Activated CD8-positive, alpha-beta memory T cell treated with anti-CD3 and anti-CD28 coated beads for 36 hours (primary cell): ENCODE measurements at regions not wholly inside any gene's neighbourhood (a gene's known extent, or its start where the extent isn't known, plus 50 kb on each side); places are given as distances from the start of the nearest gene placed in this dataset.

Source experiments
- CTCF ChIA-PET: fragments of 350-600 bp; sonication (Branson Sonifier 250); formaldehyde crosslinking; loops from one replicate; lab custom pipeline; 2021; ENCODE audit warnings: antibody characterized with exemption; lab: Charles Lee
- POLR2A ChIA-PET: fragments of 350-600 bp; sonication (Branson Sonifier 250); formaldehyde crosslinking; loops from one replicate; lab custom pipeline; 2021; ENCODE audit warnings: antibody characterized with exemption; lab: Charles Lee

- ChIA-PET CTCF (interaction anchor here (0.7 to 1.6 kb wide), 2 partner anchors 9 to 105 kb away, joined by 3 to 6 read pairs; no protein-coding TSS in a partner anchor), POLR2A (no interaction called here)
These were observed 161.5 kb upstream of the TBX20 start for GRCh38 chr7:35415411-35415822.

- ChIA-PET CTCF (no interaction called here), POLR2A (no interaction called here)
These were observed 157.4 kb upstream of the TBX20 start for GRCh38 chr7:35411331-35411730.

GRCh38 chr7:35405461-35405860 is 151.6 kb upstream of the TBX20 start:
- CTCF ChIA-PET = no interaction called here
- POLR2A ChIA-PET = no interaction called here

GRCh38 chr7:35401217-35401879 is 147.4 kb upstream of the TBX20 start:
- ChIA-PET POLR2A (no interaction called here), CTCF (no interaction called here)

GRCh38 chr7:35399840-35400239 is 145.9 kb upstream of the TBX20 start:
- CTCF ChIA-PET = no interaction called here

GRCh38 chr7:35399216-35399615 is 145.3 kb upstream of the TBX20 start:
- ChIA-PET POLR2A (no interaction called here), CTCF (no interaction called here)

More at GRCh38 chr7:35399840-35400239, 145.9 kb upstream of the TBX20 start:
- POLR2A ChIA-PET = no interaction called here

GRCh38 chr7:35398518-35398917 is 144.6 kb upstream of the TBX20 start:
- CTCF ChIA-PET = no interaction called here
- POLR2A ChIA-PET = no interaction called here

- ChIA-PET POLR2A (no interaction called here), CTCF (no interaction called here)
These were observed 136.2 kb upstream of the TBX20 start for GRCh38 chr7:35390146-35390545.

GRCh38 chr7:35389636-35390035 is 135.7 kb upstream of the TBX20 start:
- ChIA-PET POLR2A (no interaction called here), CTCF (no interaction called here)

GRCh38 chr7:35386816-35387706 is 133.2 kb upstream of the TBX20 start:
- POLR2A ChIA-PET = no interaction called here
- CTCF ChIA-PET = no interaction called here

GRCh38 chr7:35386082-35386815 is 132.3 kb upstream of the TBX20 start:
- CTCF ChIA-PET = no interaction called here

GRCh38 chr7:35384761-35385700 is 131.1 kb upstream of the TBX20 start:
- ChIA-PET POLR2A (no interaction called here), CTCF (no interaction called here)

More at GRCh38 chr7:35386082-35386815, 132.3 kb upstream of the TBX20 start:
- POLR2A ChIA-PET = no interaction called here

- ChIA-PET CTCF (interaction anchor here (0.8 kb wide), 1 partner anchor 243 kb away, joined by 3 read pairs; no protein-coding TSS in a partner anchor), POLR2A (no interaction called here)
These were observed 126.9 kb upstream of the TBX20 start for GRCh38 chr7:35380739-35381224.

GRCh38 chr7:35379481-35379880 is 125.6 kb upstream of the TBX20 start:
- ChIA-PET POLR2A (no interaction called here), CTCF (no interaction called here)

GRCh38 chr7:35375516-35375915 is 121.6 kb upstream of the TBX20 start:
- ChIA-PET POLR2A (no interaction called here), CTCF (no interaction called here)

GRCh38 chr7:35374858-35375257 is 121.0 kb upstream of the TBX20 start:
- ChIA-PET POLR2A (no interaction called here), CTCF (no interaction called here)

GRCh38 chr7:35371221-35371620 is 117.3 kb upstream of the TBX20 start:
- ChIA-PET CTCF (no interaction called here), POLR2A (no interaction called here)

- ChIA-PET POLR2A (no interaction called here), CTCF (no interaction called here)
These were observed 116.8 kb upstream of the TBX20 start for GRCh38 chr7:35370687-35371086.
